HUES48 (cell line): ENCODE measurements at regions not wholly inside any gene's neighbourhood (a gene's known extent, or its start where the extent isn't known, plus 50 kb on each side); places are given as distances from the start of the nearest gene placed in this dataset.

Experiments used
- H3K27ac ChIP-seq: one replicate; pipeline ENCODE4 v1.7.0; 2013; ENCODE audit warnings: low read depth, low read length, inconsistent platforms
- H3K27me3 ChIP-seq: 2 replicates; pipeline ENCODE4 v1.6.1; 2013; ENCODE audit warnings: mild to moderate bottlenecking, low read length; ENCODE audit not compliant: control insufficient read depth, insufficient read depth
- H3K36me3 ChIP-seq: 2 replicates; pipeline ENCODE4 v1.6.1; 2013; ENCODE audit warnings: low read length; ENCODE audit not compliant: control insufficient read depth, insufficient read depth
- H3K4me1 ChIP-seq: 2 replicates; pipeline ENCODE4 v1.6.1; 2013; ENCODE audit warnings: mild to moderate bottlenecking, low read length; ENCODE audit not compliant: control insufficient read depth, insufficient read depth
- H3K4me3 ChIP-seq: 2 replicates; pipeline ENCODE4 v1.5.1; 2013; ENCODE audit warnings: mild to moderate bottlenecking, low read depth, low read length
- H3K9ac ChIP-seq: 2 replicates; pipeline ENCODE4 v1.6.1; 2013; ENCODE audit warnings: mild to moderate bottlenecking, low read depth, low read length, moderate library complexity
- H3K9me3 ChIP-seq: 2 replicates; pipeline ENCODE4 v1.6.1; 2013; ENCODE audit warnings: low read length; ENCODE audit not compliant: control insufficient read depth, insufficient read depth

- H3K4me3 ChIP-seq = no peak overlapping the region
- H3K9me3 ChIP-seq = peaks cover 7% of the 10 kb centered on the region
- no peak overlapping the region for H3K27ac ChIP-seq
- no peaks in the 10 kb centered on the region for H3K27me3 ChIP-seq
- no peak overlapping the region for H3K9ac ChIP-seq
- H3K36me3 ChIP-seq = no peaks in the 10 kb centered on the region
- no peaks in the 10 kb centered on the region; the same call in 1 of the 2 replicates for H3K4me1 ChIP-seq
These were observed 132.4 kb upstream of the GDF10 start for GRCh38 chr10:47167591-47167990.

GRCh38 chr10:47169581-47169980 is 130.4 kb upstream of the GDF10 start:
- no peak overlapping the region for H3K27ac ChIP-seq
- H3K9ac ChIP-seq = no peak overlapping the region
- H3K4me1 ChIP-seq = no peaks in the 10 kb centered on the region; the same call in 1 of the 2 replicates
- H3K27me3 ChIP-seq = no peaks in the 10 kb centered on the region
- no peaks in the 10 kb centered on the region for H3K36me3 ChIP-seq
- no peak overlapping the region for H3K4me3 ChIP-seq
- H3K9me3 ChIP-seq = peaks cover 7% of the 10 kb centered on the region

- H3K4me1 ChIP-seq = no peaks in the 10 kb centered on the region
- no peaks in the 10 kb centered on the region for H3K36me3 ChIP-seq
- no peaks in the 10 kb centered on the region for H3K27me3 ChIP-seq
- H3K9me3 ChIP-seq = no peaks in the 10 kb centered on the region; the same call in 1 of the 2 replicates
- H3K4me3 ChIP-seq = no peak overlapping the region
- H3K9ac ChIP-seq = no peak overlapping the region
- H3K27ac ChIP-seq = no peak overlapping the region
These were observed 126.0 kb upstream of the GDF10 start for GRCh38 chr10:47173929-47174442.

- H3K36me3 ChIP-seq = no peaks in the 10 kb centered on the region
- H3K27me3 ChIP-seq = no peaks in the 10 kb centered on the region
- H3K27ac ChIP-seq = peak overlapping the region; percentile 5
- H3K9ac ChIP-seq = no peak overlapping the region
- H3K9me3 ChIP-seq = no peaks in the 10 kb centered on the region
- H3K4me1 ChIP-seq = no peaks in the 10 kb centered on the region
- H3K4me3 ChIP-seq = no peak overlapping the region
These were observed 124.5 kb upstream of the GDF10 start for GRCh38 chr10:47175181-47176123.

- Histone ChIP-seq H3K9me3 (no peaks in the 10 kb centered on the region), H3K9ac (no peak overlapping the region), H3K27me3 (no peaks in the 10 kb centered on the region), H3K4me1 (no peaks in the 10 kb centered on the region), H3K4me3 (no peak overlapping the region), H3K36me3 (no peaks in the 10 kb centered on the region), H3K27ac (no peak overlapping the region)
These were observed 123.6 kb upstream of the GDF10 start for GRCh38 chr10:47176206-47176902.

- Histone ChIP-seq H3K9ac (no peak overlapping the region), H3K27me3 (no peaks in the 10 kb centered on the region), H3K36me3 (no peaks in the 10 kb centered on the region), H3K4me3 (no peak overlapping the region), H3K4me1 (no peaks in the 10 kb centered on the region; the same call in 1 of the 2 replicates), H3K27ac (no peak overlapping the region), H3K9me3 (no peaks in the 10 kb centered on the region)
These were observed 122.8 kb upstream of the GDF10 start for GRCh38 chr10:47176903-47177868.

- no peak overlapping the region for H3K9ac ChIP-seq
- no peak overlapping the region for H3K27ac ChIP-seq
- no peaks in the 10 kb centered on the region for H3K27me3 ChIP-seq
- H3K36me3 ChIP-seq = no peaks in the 10 kb centered on the region
- H3K4me3 ChIP-seq = no peak overlapping the region
- H3K9me3 ChIP-seq = no peaks in the 10 kb centered on the region
- H3K4me1 ChIP-seq = no peaks in the 10 kb centered on the region; the same call in 1 of the 2 replicates
These were observed 121.3 kb upstream of the GDF10 start for GRCh38 chr10:47178537-47179290.

GRCh38 chr10:47179291-47179647 is 120.7 kb upstream of the GDF10 start:
- no peaks in the 10 kb centered on the region for H3K9me3 ChIP-seq
- no peaks in the 10 kb centered on the region; the same call in 1 of the 2 replicates for H3K4me1 ChIP-seq
- no peaks in the 10 kb centered on the region for H3K27me3 ChIP-seq
- H3K9ac ChIP-seq = no peak overlapping the region
- H3K36me3 ChIP-seq = no peaks in the 10 kb centered on the region
- no peak overlapping the region for H3K4me3 ChIP-seq
- no peak overlapping the region for H3K27ac ChIP-seq

- Histone ChIP-seq H3K4me3 (no peak overlapping the region), H3K9ac (no peak overlapping the region), H3K9me3 (no peaks in the 10 kb centered on the region), H3K27ac (no peak overlapping the region), H3K36me3 (no peaks in the 10 kb centered on the region), H3K4me1 (no peaks in the 10 kb centered on the region; the same call in 1 of the 2 replicates), H3K27me3 (no peaks in the 10 kb centered on the region)
These were observed 118.7 kb upstream of the GDF10 start for GRCh38 chr10:47181052-47181849.
